Panc1 (cell line): ENCODE measurements at regions not wholly inside any gene's neighbourhood (a gene's known extent, or its start where the extent isn't known, plus 50 kb on each side); places are given as distances from the start of the nearest gene placed in this dataset.

ENCODE experiments used
- CTCF ChIP-seq: fragments of 450-650 bp; IDR thresholded peaks from 2 replicates; pipeline ENCODE4 v1.5.1; 2017; ENCODE audit warnings: mild to moderate bottlenecking
- POLR2AphosphoS5 ChIP-seq: IDR thresholded peaks from 2 replicates; pipeline ENCODE4 v1.6.1; 2012; ENCODE audit warnings: mild to moderate bottlenecking, low read depth, low read length, moderate library complexity
- REST ChIP-seq, 2 experiments: IDR thresholded peaks; 2 replicates each; pipeline ENCODE4 v1.6.1; 2011 to 2012; ENCODE audit warnings: low read depth in 2 of 2, control low read depth in 1 of 2, low read length in 1 of 2, mild to moderate bottlenecking in 1 of 2, moderate library complexity in 1 of 2; ENCODE audit not compliant: insufficient read depth in 1 of 2
- SIN3A ChIP-seq: IDR thresholded peaks from 2 replicates; pipeline ENCODE4 v1.6.1; 2012; ENCODE audit warnings: low read depth, mild to moderate bottlenecking, low read length, moderate library complexity, borderline replicate concordance; ENCODE audit not compliant: insufficient read depth

- TF ChIP-seq CTCF (no peak), REST (IDR thresholded peaks at IDR 0.05; ENCODE audit: insufficient read depth in 1 of 2, low read depth in 2 of 2, low read length in 1 of 2) (no peak), POLR2AphosphoS5 (no peak), SIN3A (no peak)
Measured at GRCh38 chrX:5086388-5086787, 1142.3 kb downstream of the NLGN4X start.
